GM12891 (cell line): ENCODE measurements at regions not wholly inside any gene's neighbourhood (a gene's known extent, or its start where the extent isn't known, plus 50 kb on each side); places are given as distances from the start of the nearest gene placed in this dataset.
"Not testable (repeated sequence)": the region's sequence is repeated elsewhere in the genome, so short reads cannot be mapped to it uniquely, and the experiment has no call there.

Source experiments
- DNase-seq: peaks from one replicate; pipeline ENCODE4 v3.0.0; 2011; ENCODE audit warnings: low spot score; ENCODE audit not compliant: insufficient read length
- FAIRE-seq: peaks from 2 replicates; lab custom pipeline; 2011; peaks lifted over from hg19 to GRCh38; lab: Jason Lieb, UNC
- PAX5 ChIP-seq: IDR thresholded peaks from 2 replicates; pipeline ENCODE4 v1.6.1; 2011; ENCODE audit warnings: low read length, moderate library complexity, mild to moderate bottlenecking; ENCODE audit not compliant: insufficient read depth, severe bottlenecking
- POLR2A ChIP-seq: IDR thresholded peaks from 2 replicates; pipeline ENCODE4 v1.6.1; 2011; ENCODE audit warnings: low read depth, low read length, control low read depth
- POLR2AphosphoS5 ChIP-seq: IDR thresholded peaks from 2 replicates; pipeline ENCODE4 v1.6.1; 2011; ENCODE audit warnings: low read depth, low read length, control low read depth
- POU2F2 ChIP-seq: IDR thresholded peaks from 2 replicates; pipeline ENCODE4 v1.6.1; 2011; ENCODE audit warnings: low read depth, mild to moderate bottlenecking, control low read depth, low read length, moderate library complexity
- SPI1 ChIP-seq: IDR thresholded peaks from 2 replicates; pipeline ENCODE4 v1.6.1; 2011; ENCODE audit warnings: low read depth, low read length, control low read depth
- TAF1 ChIP-seq: IDR thresholded peaks from 2 replicates; pipeline ENCODE4 v1.6.1; 2011; ENCODE audit warnings: low read depth, low read length, control low read depth

- FAIRE-seq (no peak), DNase-seq (no peak)
- no peak for TF ChIP-seq POU2F2
- TF ChIP-seq PAX5 = no peak
- TF ChIP-seq POLR2AphosphoS5 = no peak
- no peak for TF ChIP-seq TAF1
- no peak for TF ChIP-seq SPI1
- no peak for TF ChIP-seq POLR2A
Observed at GRCh38 chr14:44453433-44454171, 53.5 kb downstream of the FSCB start.

GRCh38 chr14:44450232-44450631, 56.9 kb downstream of the FSCB start:
- DNase-seq, FAIRE-seq: not testable (repeated sequence)

- DNase-seq = no peak
- no peak for FAIRE-seq
- TF ChIP-seq POU2F2 (no peak), TAF1 (no peak)
Observed at GRCh38 chr14:44449680-44450079, 57.4 kb downstream of the FSCB start.

GRCh38 chr14:44448951-44449358, 58.1 kb downstream of the FSCB start:
- TF ChIP-seq POLR2A (no peak), POLR2AphosphoS5 (no peak), PAX5 (no peak), TAF1 (no peak), SPI1 (no peak)
- FAIRE-seq (no peak), DNase-seq (no peak)

GRCh38 chr14:44446965-44447364, 60.1 kb downstream of the FSCB start:
- TF ChIP-seq POU2F2 (no peak), SPI1 (no peak), PAX5 (no peak), TAF1 (no peak)
- DNase-seq (no peak), FAIRE-seq (no peak)

- TF ChIP-seq POLR2AphosphoS5 (no peak), POLR2A (no peak), PAX5 (no peak), POU2F2 (no peak), SPI1 (no peak), TAF1 (no peak)
- no peak for FAIRE-seq
- DNase-seq = no peak
Observed at GRCh38 chr14:44444454-44444853, 62.6 kb downstream of the FSCB start.

- no peak for TF ChIP-seq TAF1
- TF ChIP-seq POLR2AphosphoS5 = no peak
- TF ChIP-seq SPI1 = no peak
- no peak for TF ChIP-seq POU2F2
- no peak for TF ChIP-seq POLR2A
- TF ChIP-seq PAX5 = no peak
- no peak for FAIRE-seq
- DNase-seq = no peak
Observed at GRCh38 chr14:44438936-44439335, 68.1 kb downstream of the FSCB start.

GRCh38 chr14:44438221-44438620, 68.9 kb downstream of the FSCB start:
- no peak for DNase-seq
- no peak for FAIRE-seq
- TF ChIP-seq TAF1 = no peak
- no peak for TF ChIP-seq PAX5
- TF ChIP-seq SPI1 = no peak
- no peak for TF ChIP-seq POLR2AphosphoS5
- TF ChIP-seq POU2F2 = no peak
- TF ChIP-seq POLR2A = no peak

GRCh38 chr14:44436458-44436857, 70.6 kb downstream of the FSCB start:
- DNase-seq (no peak), FAIRE-seq (no peak)
- no peak for TF ChIP-seq POLR2AphosphoS5
- no peak for TF ChIP-seq PAX5
- no peak for TF ChIP-seq POU2F2
- TF ChIP-seq TAF1 = no peak
- no peak for TF ChIP-seq SPI1
- no peak for TF ChIP-seq POLR2A

- no peak for FAIRE-seq
- TF ChIP-seq POLR2A (no peak), PAX5 (no peak), TAF1 (no peak), POU2F2 (no peak), SPI1 (no peak), POLR2AphosphoS5 (no peak)
- DNase-seq = no peak
Observed at GRCh38 chr14:44428231-44428945, 78.7 kb downstream of the FSCB start.
